GM12891 (cell line): ENCODE measurements at regions not wholly inside any gene's neighbourhood (a gene's known extent, or its start where the extent isn't known, plus 50 kb on each side); places are given as distances from the start of the nearest gene placed in this dataset.

ENCODE experiments used
- POLR2A ChIP-seq: IDR thresholded peaks from 2 replicates; pipeline ENCODE4 v1.6.1; 2011; ENCODE audit warnings: low read depth, low read length, control low read depth
- POLR2AphosphoS5 ChIP-seq: IDR thresholded peaks from 2 replicates; pipeline ENCODE4 v1.6.1; 2011; ENCODE audit warnings: low read depth, low read length, control low read depth
- SPI1 ChIP-seq: IDR thresholded peaks from 2 replicates; pipeline ENCODE4 v1.6.1; 2011; ENCODE audit warnings: low read depth, low read length, control low read depth
- TAF1 ChIP-seq: IDR thresholded peaks from 2 replicates; pipeline ENCODE4 v1.6.1; 2011; ENCODE audit warnings: low read depth, low read length, control low read depth

GRCh38 chr4:92066485-92066884, 237.3 kb upstream of the GRID2 start:
- TF ChIP-seq POLR2A (no peak), POLR2AphosphoS5 (no peak), SPI1 (no peak), TAF1 (no peak)
